ENCODE measurements at regions not wholly inside any gene's neighbourhood (a gene's known extent, or its start where the extent isn't known, plus 50 kb on each side); places are given as distances from the start of the nearest gene placed in this dataset.

GRCh38 chr16:87163637-87164036, 153.6 kb downstream of the C16orf95 start:
- Histone ChIP-seq H4K20me1 (ENCODE audit: insufficient read depth, low read length) (no peaks in the 10 kb centered on the region), H3K4me2 (ENCODE audit: low read depth, low read length) (no peak overlapping the region), H3K36me3 (replicated peaks; ENCODE audit: insufficient read depth, low read length) (no peaks in the 10 kb centered on the region), H2AFZ (ENCODE audit: low read length) (no peak overlapping the region), H3K27ac (ENCODE audit: low read length) (no peak overlapping the region), H3K4me3 (ENCODE audit: low read length) (no peak overlapping the region), H3F3A (ENCODE audit: insufficient read depth, low read length) (no peaks in the 10 kb centered on the region), H3K9me3 (replicated peaks; ENCODE audit: insufficient read depth, low read length) (no peaks in the 10 kb centered on the region), H3K27me3 (replicated peaks; ENCODE audit: insufficient read depth, low read length) (no peaks in the 10 kb centered on the region; the same call in 1 of the 2 replicates), H3K4me1 (ENCODE audit: low read length) (no peaks in the 10 kb centered on the region), H3K9ac (ENCODE audit: low read length) (no peak overlapping the region), H3K9me2 (replicated peaks; ENCODE audit: insufficient read depth, low read length) (no peaks in the 10 kb centered on the region), H3K79me2 (ENCODE audit: low read length) (no peaks in the 10 kb centered on the region)
- DNase-seq = no peak
- TF ChIP-seq EZH2 (optimal IDR thresholded peaks at IDR 0.05; ENCODE audit: low read depth, low read length) = no peak
- TF ChIP-seq, protein P1, sequence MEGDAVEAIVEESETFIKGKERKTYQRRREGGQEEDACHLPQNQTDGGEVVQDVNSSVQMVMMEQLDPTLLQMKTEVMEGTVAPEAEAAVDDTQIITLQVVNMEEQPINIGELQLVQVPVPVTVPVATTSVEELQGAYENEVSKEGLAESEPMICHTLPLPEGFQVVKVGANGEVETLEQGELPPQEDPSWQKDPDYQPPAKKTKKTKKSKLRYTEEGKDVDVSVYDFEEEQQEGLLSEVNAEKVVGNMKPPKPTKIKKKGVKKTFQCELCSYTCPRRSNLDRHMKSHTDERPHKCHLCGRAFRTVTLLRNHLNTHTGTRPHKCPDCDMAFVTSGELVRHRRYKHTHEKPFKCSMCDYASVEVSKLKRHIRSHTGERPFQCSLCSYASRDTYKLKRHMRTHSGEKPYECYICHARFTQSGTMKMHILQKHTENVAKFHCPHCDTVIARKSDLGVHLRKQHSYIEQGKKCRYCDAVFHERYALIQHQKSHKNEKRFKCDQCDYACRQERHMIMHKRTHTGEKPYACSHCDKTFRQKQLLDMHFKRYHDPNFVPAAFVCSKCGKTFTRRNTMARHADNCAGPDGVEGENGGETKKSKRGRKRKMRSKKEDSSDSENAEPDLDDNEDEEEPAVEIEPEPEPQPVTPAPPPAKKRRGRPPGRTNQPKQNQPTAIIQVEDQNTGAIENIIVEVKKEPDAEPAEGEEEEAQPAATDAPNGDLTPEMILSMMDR (IDR thresholded peaks at IDR 0.05; ENCODE audit: low read length) = no peak
- no peak for TF ChIP-seq EZH2phosphoT487 (IDR thresholded peaks at IDR 0.05; ENCODE audit: low read length)

- no peak for TF ChIP-seq EZH2phosphoT487 (IDR thresholded peaks at IDR 0.05; ENCODE audit: low read length)
- no peak for TF ChIP-seq EZH2 (optimal IDR thresholded peaks at IDR 0.05; ENCODE audit: low read depth, low read length)
- TF ChIP-seq, protein P1 (IDR thresholded peaks at IDR 0.05; ENCODE audit: low read length) = no peak
- H3K9me2 ChIP-seq (replicated peaks; ENCODE audit: insufficient read depth, low read length) = no peaks in the 10 kb centered on the region
- no peaks in the 10 kb centered on the region for H3F3A ChIP-seq (ENCODE audit: insufficient read depth, low read length)
- no peaks in the 10 kb centered on the region for H3K36me3 ChIP-seq (replicated peaks; ENCODE audit: insufficient read depth, low read length)
- no peaks in the 10 kb centered on the region for H3K4me1 ChIP-seq (ENCODE audit: low read length)
- H4K20me1 ChIP-seq (ENCODE audit: insufficient read depth, low read length) = no peaks in the 10 kb centered on the region
- DNase-seq = no peak
- no peak overlapping the region for H3K4me3 ChIP-seq (ENCODE audit: low read length)
- H3K27ac ChIP-seq (ENCODE audit: low read length) = no peak overlapping the region
- H3K4me2 ChIP-seq (ENCODE audit: low read depth, low read length) = no peak overlapping the region
- no peak overlapping the region for H3K9ac ChIP-seq (ENCODE audit: low read length)
- no peaks in the 10 kb centered on the region for H3K9me3 ChIP-seq (replicated peaks; ENCODE audit: insufficient read depth, low read length)
- no peak overlapping the region for H2AFZ ChIP-seq (ENCODE audit: low read length)
- H3K79me2 ChIP-seq (ENCODE audit: low read length) = no peaks in the 10 kb centered on the region
- no peaks in the 10 kb centered on the region; the same call in 1 of the 2 replicates for H3K27me3 ChIP-seq (replicated peaks; ENCODE audit: insufficient read depth, low read length)
Observed at GRCh38 chr16:87165151-87165550, 152.0 kb downstream of the C16orf95 start.

- Histone ChIP-seq H3K9ac (ENCODE audit: low read length) (no peak overlapping the region), H3K36me3 (replicated peaks; ENCODE audit: insufficient read depth, low read length) (no peaks in the 10 kb centered on the region), H3K4me3 (ENCODE audit: low read length) (no peak overlapping the region), H2AFZ (ENCODE audit: low read length) (no peak overlapping the region), H3K4me1 (ENCODE audit: low read length) (no peaks in the 10 kb centered on the region), H3K79me2 (ENCODE audit: low read length) (no peaks in the 10 kb centered on the region), H4K20me1 (ENCODE audit: insufficient read depth, low read length) (no peaks in the 10 kb centered on the region), H3K9me3 (replicated peaks; ENCODE audit: insufficient read depth, low read length) (no peaks in the 10 kb centered on the region), H3K9me2 (replicated peaks; ENCODE audit: insufficient read depth, low read length) (no peaks in the 10 kb centered on the region), H3K4me2 (ENCODE audit: low read depth, low read length) (no peak overlapping the region), H3K27me3 (replicated peaks; ENCODE audit: insufficient read depth, low read length) (no peaks in the 10 kb centered on the region; the same call in 1 of the 2 replicates), H3K27ac (ENCODE audit: low read length) (no peak overlapping the region), H3F3A (ENCODE audit: insufficient read depth, low read length) (no peaks in the 10 kb centered on the region)
- no peak for DNase-seq
- TF ChIP-seq EZH2phosphoT487 (IDR thresholded peaks at IDR 0.05; ENCODE audit: low read length) (no peak), EZH2 (optimal IDR thresholded peaks at IDR 0.05; ENCODE audit: low read depth, low read length) (no peak)
- TF ChIP-seq, protein P1 (IDR thresholded peaks at IDR 0.05; ENCODE audit: low read length) = no peak
Observed at GRCh38 chr16:87165885-87166284, 151.3 kb downstream of the C16orf95 start.
